Sigmoid colon (tissue), 3 donors: ENCODE measurements at regions not wholly inside any gene's neighbourhood (a gene's known extent, or its start where the extent isn't known, plus 50 kb on each side); places are given as distances from the start of the nearest gene placed in this dataset.

Experiments
- CTCF ChIP-seq, 4 experiments: fragments of 450-650 bp in 3 of 4; fragments of 200-600 bp in 1 of 4; IDR thresholded peaks; one replicate each; pipeline ENCODE4 v1.5.1; 2016 to 2019; ENCODE audit warnings: antibody characterized with exemption in 4 of 4, mild to moderate bottlenecking in 3 of 4, moderate library complexity in 2 of 4
- POLR2A ChIP-seq, 2 donors: fragments of 450-650 bp; IDR thresholded peaks; one replicate each; pipeline ENCODE4 v1.6.1; 2016; ENCODE audit warnings: antibody characterized with exemption in 2 of 2, mild to moderate bottlenecking in 2 of 2, moderate library complexity in 2 of 2

DNA sequence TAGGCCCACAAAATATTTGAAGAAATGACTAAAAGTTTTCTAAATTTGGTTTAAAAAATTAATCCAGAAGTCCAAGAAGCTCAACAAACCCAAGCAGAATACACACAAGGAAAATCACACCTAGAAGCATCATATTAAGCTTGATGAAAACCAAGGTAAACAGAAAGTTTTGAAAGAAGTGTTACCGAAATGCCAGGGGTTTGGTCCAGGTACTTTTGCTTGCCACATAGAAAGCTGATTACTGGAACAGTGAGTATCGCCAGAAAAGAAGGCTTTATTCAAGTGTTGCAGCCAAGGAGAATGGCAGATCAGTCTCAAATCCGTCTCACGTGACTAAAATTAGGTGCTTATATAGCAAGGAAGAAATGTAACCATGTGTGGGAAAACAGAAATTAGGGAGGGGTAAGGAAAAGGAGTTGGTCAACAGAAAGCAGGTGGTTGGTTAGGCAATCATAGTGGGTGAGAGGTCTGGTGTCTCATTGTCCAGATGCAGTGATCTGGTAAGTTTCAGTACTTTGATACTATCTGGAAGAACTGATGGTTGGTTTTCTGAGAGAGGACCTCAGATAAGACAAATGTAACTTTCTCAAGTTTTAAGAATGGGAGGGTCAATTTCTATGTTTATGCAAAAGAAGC lies 96.9 kb upstream of the MYRIP start:
- no peak for TF ChIP-seq CTCF (IDR thresholded peaks at IDR 0.05)
- TF ChIP-seq POLR2A (IDR thresholded peaks at IDR 0.05) = no peak
